Activated CD8-positive, alpha-beta T cell treated with anti-CD3 and anti-CD28 coated beads for 36 hours (primary cell): ENCODE measurements at regions not wholly inside any gene's neighbourhood (a gene's known extent, or its start where the extent isn't known, plus 50 kb on each side); places are given as distances from the start of the nearest gene placed in this dataset.

Source experiments
- ATAC-seq: fragments of 200-7000 bp; cut with Tn5 transposase; one replicate; pipeline ENCODE4 v1.10.0; 2021; ENCODE audit warnings: mild to moderate bottlenecking, moderate library complexity
- CTCF ChIA-PET: fragments of 350-600 bp; sonication (Branson Sonifier 250); formaldehyde crosslinking; loops from one replicate; lab custom pipeline; 2021; ENCODE audit warnings: antibody characterized with exemption; lab: Charles Lee
- POLR2A ChIA-PET: fragments of 350-600 bp; sonication (Branson Sonifier 250); formaldehyde crosslinking; loops from one replicate; lab custom pipeline; 2021; ENCODE audit warnings: antibody characterized with exemption; lab: Charles Lee
- DNase-seq: peaks from one replicate; pipeline ENCODE4 v3.0.0-alpha.2; 2020
- H3K27ac Mint-ChIP-seq: one replicate; pipeline ENCODE4 v1.8.0; 2021; ENCODE audit warnings: mild to moderate bottlenecking, mixed read lengths
- H3K27me3 Mint-ChIP-seq: one replicate; pipeline ENCODE4 v1.8.0; 2021; ENCODE audit warnings: mixed read lengths
- H3K36me3 Mint-ChIP-seq: one replicate; pipeline ENCODE4 v1.8.0; 2021; ENCODE audit warnings: low read depth, mixed read lengths
- H3K4me1 Mint-ChIP-seq: one replicate; pipeline ENCODE4 v1.8.0; 2021; ENCODE audit warnings: low read depth, mixed read lengths
- H3K4me3 Mint-ChIP-seq: one replicate; pipeline ENCODE4 v1.8.0; 2021; ENCODE audit warnings: mild to moderate bottlenecking, moderate library complexity, mixed read lengths
- H3K9me3 Mint-ChIP-seq: one replicate; pipeline ENCODE4 v1.8.0; 2021; ENCODE audit warnings: mixed read lengths
- intact Hi-C: fragments of 100-400 bp; cut with micrococcal nuclease; formaldehyde crosslinking; loops from one replicate; pipeline ENCODE4 v1.10.0; 2022
- TF ChIP-seq, protein P1 (sequence below): fragments of 200-600 bp; IDR thresholded peaks from one replicate; pipeline ENCODE4 v1.8.0; 2022; ENCODE audit warnings: antibody characterized with exemption, mild to moderate bottlenecking

DNA sequence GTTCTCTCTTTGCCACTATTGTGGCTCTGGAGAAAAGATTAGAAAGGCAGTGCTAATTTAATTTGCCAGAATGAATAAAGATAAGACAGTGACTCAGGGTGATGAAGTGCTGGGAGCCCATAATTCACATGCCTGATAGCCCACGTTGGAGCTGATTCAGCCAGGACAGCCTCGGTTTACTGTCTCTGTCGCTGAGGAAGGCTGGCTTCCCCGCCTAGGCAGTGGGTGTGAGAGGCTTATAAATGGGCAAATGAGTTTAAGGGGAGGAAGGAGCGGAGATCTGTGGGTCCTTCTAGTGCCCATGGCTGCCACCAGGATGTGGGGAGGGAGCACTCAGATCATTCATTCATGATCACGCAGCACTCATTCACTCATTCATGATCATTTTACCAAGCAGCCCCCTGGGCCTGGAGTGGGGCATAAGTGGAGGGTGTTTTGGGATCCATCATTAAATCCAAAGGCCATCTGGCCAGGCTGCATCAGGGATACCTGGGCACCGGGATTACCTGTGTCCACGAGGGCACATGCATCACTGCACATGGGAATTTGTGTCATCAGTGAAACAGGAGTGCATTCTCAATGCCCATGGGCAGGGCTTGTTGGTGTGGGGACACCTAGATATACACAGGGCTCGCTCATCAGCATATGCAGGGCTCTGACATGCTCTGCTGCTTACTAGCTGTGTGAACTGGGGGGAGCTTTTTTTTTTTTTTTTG, 315.4 kb downstream of the MATN1 start:
- Mint-ChIP-seq H3K27ac (no peak overlapping the region), H3K4me3 (no peak overlapping the region), H3K9me3 (no peaks in the 10 kb centered on the region), H3K36me3 (no peaks in the 10 kb centered on the region), H3K4me1 (no peaks in the 10 kb centered on the region), H3K27me3 (peaks cover 5% of the 10 kb centered on the region)
- ATAC-seq (no peak), DNase-seq (no peak)
- ChIA-PET POLR2A (no interaction called here), CTCF (interaction anchor here (0.8 kb wide), 1 partner anchor 47 kb away, joined by 3 read pairs; no protein-coding TSS in a partner anchor)
- intact Hi-C loops: no loop called here
- TF ChIP-seq, protein P1, sequence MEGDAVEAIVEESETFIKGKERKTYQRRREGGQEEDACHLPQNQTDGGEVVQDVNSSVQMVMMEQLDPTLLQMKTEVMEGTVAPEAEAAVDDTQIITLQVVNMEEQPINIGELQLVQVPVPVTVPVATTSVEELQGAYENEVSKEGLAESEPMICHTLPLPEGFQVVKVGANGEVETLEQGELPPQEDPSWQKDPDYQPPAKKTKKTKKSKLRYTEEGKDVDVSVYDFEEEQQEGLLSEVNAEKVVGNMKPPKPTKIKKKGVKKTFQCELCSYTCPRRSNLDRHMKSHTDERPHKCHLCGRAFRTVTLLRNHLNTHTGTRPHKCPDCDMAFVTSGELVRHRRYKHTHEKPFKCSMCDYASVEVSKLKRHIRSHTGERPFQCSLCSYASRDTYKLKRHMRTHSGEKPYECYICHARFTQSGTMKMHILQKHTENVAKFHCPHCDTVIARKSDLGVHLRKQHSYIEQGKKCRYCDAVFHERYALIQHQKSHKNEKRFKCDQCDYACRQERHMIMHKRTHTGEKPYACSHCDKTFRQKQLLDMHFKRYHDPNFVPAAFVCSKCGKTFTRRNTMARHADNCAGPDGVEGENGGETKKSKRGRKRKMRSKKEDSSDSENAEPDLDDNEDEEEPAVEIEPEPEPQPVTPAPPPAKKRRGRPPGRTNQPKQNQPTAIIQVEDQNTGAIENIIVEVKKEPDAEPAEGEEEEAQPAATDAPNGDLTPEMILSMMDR: no peak

DNA sequence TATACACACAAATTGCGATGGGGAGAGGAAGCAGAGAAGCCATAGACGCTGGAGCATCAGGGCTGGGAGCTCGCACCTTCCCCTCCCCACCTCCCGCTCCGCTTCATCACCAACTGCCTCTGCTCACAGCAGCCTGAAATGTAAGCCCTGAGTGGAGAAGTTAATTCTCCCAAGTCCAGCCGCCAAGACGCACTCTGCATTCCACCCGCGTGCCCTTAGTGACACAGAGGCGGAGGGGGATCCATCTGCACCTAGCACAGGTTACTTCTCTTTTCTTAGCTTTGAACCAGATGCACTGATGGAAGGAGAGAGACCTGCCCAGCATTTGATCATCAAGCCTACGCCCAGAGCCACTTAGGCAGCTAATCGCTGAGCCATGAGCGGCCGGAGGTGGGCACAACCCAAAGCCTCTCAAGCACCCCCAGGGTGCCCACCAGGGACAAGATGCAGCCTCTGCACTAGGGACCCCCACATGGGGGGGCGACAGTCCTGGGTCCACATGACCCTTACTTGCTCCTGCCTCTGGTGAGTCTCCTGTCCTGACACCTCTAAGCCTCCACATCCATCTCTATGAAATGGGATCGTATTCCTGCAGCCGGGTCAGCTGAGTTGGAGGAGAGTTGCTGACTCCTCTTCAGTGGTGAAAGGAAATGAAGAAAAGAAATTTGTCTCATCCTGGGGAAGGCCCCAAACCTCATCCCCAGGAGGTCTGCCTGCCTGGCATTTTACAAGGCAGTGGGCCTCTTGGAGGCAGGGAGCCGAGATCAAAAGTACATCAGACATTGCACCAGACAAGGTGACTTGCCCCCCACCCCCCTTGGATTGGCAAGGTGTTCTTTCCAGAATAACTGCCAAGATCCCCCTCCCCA, 316.2 kb downstream of the MATN1 start:
- ATAC-seq (no peak), DNase-seq (no peak)
- H3K9me3 Mint-ChIP-seq: no peaks in the 10 kb centered on the region
- no peaks in the 10 kb centered on the region for H3K36me3 Mint-ChIP-seq
- peaks cover 5% of the 10 kb centered on the region for H3K27me3 Mint-ChIP-seq
- TF ChIP-seq, protein P1: no peak
- ChIA-PET POLR2A (no interaction called here), CTCF (no interaction called here)
- H3K4me3 Mint-ChIP-seq: no peak overlapping the region
- no peak overlapping the region for H3K27ac Mint-ChIP-seq
- H3K4me1 Mint-ChIP-seq: no peaks in the 10 kb centered on the region
- intact Hi-C loops: no loop called here

DNA sequence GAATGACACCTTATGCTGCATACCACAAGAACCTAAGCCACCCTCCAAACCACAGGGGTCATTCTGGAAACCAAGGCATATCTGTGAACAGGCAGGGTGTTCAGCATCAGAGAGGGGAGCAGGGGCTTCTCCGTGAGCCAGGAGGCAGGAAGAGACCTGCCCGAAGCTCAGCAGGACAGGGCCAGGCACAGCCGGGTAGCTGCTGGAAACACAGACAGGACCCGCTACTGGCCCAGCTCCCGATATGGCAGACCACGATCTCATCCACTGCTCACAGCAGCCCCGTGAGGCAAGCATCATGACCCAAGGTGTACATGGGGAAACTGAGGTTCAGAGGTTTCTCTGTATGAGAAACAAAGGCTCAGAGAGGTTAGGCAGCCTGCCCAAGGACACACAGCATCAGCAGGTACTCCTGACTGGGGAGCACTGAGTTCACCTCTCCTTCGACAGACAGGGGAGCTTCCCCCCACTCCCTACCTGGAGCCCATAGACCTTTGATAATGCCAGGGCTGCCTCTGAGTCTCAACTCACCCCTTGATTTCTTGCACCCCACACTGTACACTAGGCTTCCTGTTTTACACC, 317.7 kb downstream of the MATN1 start:
- no peaks in the 10 kb centered on the region for H3K36me3 Mint-ChIP-seq
- peaks cover 5% of the 10 kb centered on the region for H3K27me3 Mint-ChIP-seq
- H3K4me3 Mint-ChIP-seq: no peak overlapping the region
- no peaks in the 10 kb centered on the region for H3K4me1 Mint-ChIP-seq
- no peaks in the 10 kb centered on the region for H3K9me3 Mint-ChIP-seq
- intact Hi-C loops: no loop called here
- TF ChIP-seq, protein P1: no peak
- POLR2A ChIA-PET: no interaction called here
- CTCF ChIA-PET: no interaction called here
- ATAC-seq: no peak
- H3K27ac Mint-ChIP-seq: no peak overlapping the region
- DNase-seq: no peak

DNA sequence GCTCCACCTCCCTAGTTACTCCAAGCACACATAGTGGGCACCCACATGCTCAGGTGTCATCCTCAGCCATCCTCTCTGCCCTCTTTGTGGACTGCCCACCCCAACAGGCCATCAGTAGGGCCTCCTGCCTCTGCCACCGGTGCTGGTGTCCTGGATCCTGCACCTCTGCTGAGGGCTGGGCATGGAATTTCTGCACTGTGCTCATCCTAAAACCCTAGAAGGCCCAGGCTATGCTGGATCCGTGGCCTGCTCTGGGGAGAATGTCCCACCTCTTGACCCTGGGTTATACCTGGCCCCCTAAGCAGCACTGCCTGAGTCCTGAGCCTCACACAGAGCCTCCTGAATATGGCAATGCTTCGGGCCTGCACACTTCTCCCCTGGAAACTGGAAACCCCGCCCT, 318.3 kb downstream of the MATN1 start:
- no peak for DNase-seq
- intact Hi-C loops: no loop called here
- peaks cover 5% of the 10 kb centered on the region for H3K27me3 Mint-ChIP-seq

More for the DNA sequence above, 318.3 kb downstream of the MATN1 start:
- Mint-ChIP-seq H3K27ac (no peak overlapping the region), H3K36me3 (no peaks in the 10 kb centered on the region), H3K4me1 (no peaks in the 10 kb centered on the region), H3K9me3 (no peaks in the 10 kb centered on the region), H3K4me3 (no peak overlapping the region)
- ATAC-seq: no peak
- CTCF ChIA-PET: no interaction called here
- POLR2A ChIA-PET: no interaction called here
- TF ChIP-seq, protein P1: no peak
